ENCODE measurements at regions not wholly inside any gene's neighbourhood (a gene's known extent, or its start where the extent isn't known, plus 50 kb on each side); places are given as distances from the start of the nearest gene placed in this dataset.
"Not testable (repeated sequence)": the region's sequence is repeated elsewhere in the genome, so short reads cannot be mapped to it uniquely, and the experiment has no call there.

- no peak for TF ChIP-seq CTCF (IDR thresholded peaks at IDR 0.05)
- ATAC-seq (ENCODE audit: low FRiP score) (no peak), DNase-seq (ENCODE audit: low spot score) (no peak)
These were observed 1028.2 kb downstream of the PCDH7 start for GRCh38 chr4:31748382-31748781.

GRCh38 chr4:31750581-31750980 lies 1030.4 kb downstream of the PCDH7 start:
- not testable (repeated sequence) for ATAC-seq (ENCODE audit: low FRiP score); DNase-seq (ENCODE audit: low spot score)

GRCh38 chr4:31755751-31756150 lies 1035.6 kb downstream of the PCDH7 start:
- ATAC-seq (ENCODE audit: low FRiP score) (no peak), DNase-seq (ENCODE audit: low spot score) (no peak)
- TF ChIP-seq CTCF (IDR thresholded peaks at IDR 0.05): no peak

- TF ChIP-seq CTCF (IDR thresholded peaks at IDR 0.05): no peak
- DNase-seq (ENCODE audit: low spot score) (no peak), ATAC-seq (ENCODE audit: low FRiP score) (no peak)
These were observed 1048.6 kb downstream of the PCDH7 start for GRCh38 chr4:31768756-31769155.

GRCh38 chr4:31783311-31783710 lies 1063.1 kb downstream of the PCDH7 start:
- TF ChIP-seq CTCF (IDR thresholded peaks at IDR 0.05): no peak
- ATAC-seq (ENCODE audit: low FRiP score) (no peak), DNase-seq (ENCODE audit: low spot score) (no peak)

- no peak for DNase-seq (ENCODE audit: low spot score)
- ATAC-seq (ENCODE audit: low FRiP score): no peak
- no peak for TF ChIP-seq CTCF (IDR thresholded peaks at IDR 0.05)
These were observed 1064.4 kb downstream of the PCDH7 start for GRCh38 chr4:31784558-31784957.

GRCh38 chr4:31787701-31788100 lies 1067.5 kb downstream of the PCDH7 start:
- DNase-seq (ENCODE audit: low spot score) (no peak), ATAC-seq (ENCODE audit: low FRiP score) (no peak)
- no peak for TF ChIP-seq CTCF (IDR thresholded peaks at IDR 0.05)

GRCh38 chr4:31788676-31789075 lies 1068.5 kb downstream of the PCDH7 start:
- no peak for DNase-seq (ENCODE audit: low spot score)
- no peak for TF ChIP-seq CTCF (IDR thresholded peaks at IDR 0.05)
- ATAC-seq (ENCODE audit: low FRiP score): no peak

Data from omental fat pad (tissue), 3 donors.